ENCODE measurements at regions not wholly inside any gene's neighbourhood (a gene's known extent, or its start where the extent isn't known, plus 50 kb on each side); places are given as distances from the start of the nearest gene placed in this dataset.

GRCh38 chr1:235025422-235025984, 103.1 kb downstream of the TOMM20 start:
- no peak for DNase-seq

GRCh38 chr1:235024711-235025421, 103.8 kb downstream of the TOMM20 start:
- DNase-seq: no peak

- DNase-seq: no peak
Observed at GRCh38 chr1:235023711-235024439, 104.8 kb downstream of the TOMM20 start.

- DNase-seq: no peak
Observed at GRCh38 chr1:235022981-235023710, 105.5 kb downstream of the TOMM20 start.

- DNase-seq: no peak
Observed at GRCh38 chr1:235022341-235022980, 106.2 kb downstream of the TOMM20 start.

GRCh38 chr1:235021815-235022214, 106.8 kb downstream of the TOMM20 start:
- DNase-seq: no peak

- no peak for DNase-seq
Observed at GRCh38 chr1:235021321-235021720, 107.3 kb downstream of the TOMM20 start.

- DNase-seq: no peak
Observed at GRCh38 chr1:235019961-235020360, 108.7 kb downstream of the TOMM20 start.

DNA sequence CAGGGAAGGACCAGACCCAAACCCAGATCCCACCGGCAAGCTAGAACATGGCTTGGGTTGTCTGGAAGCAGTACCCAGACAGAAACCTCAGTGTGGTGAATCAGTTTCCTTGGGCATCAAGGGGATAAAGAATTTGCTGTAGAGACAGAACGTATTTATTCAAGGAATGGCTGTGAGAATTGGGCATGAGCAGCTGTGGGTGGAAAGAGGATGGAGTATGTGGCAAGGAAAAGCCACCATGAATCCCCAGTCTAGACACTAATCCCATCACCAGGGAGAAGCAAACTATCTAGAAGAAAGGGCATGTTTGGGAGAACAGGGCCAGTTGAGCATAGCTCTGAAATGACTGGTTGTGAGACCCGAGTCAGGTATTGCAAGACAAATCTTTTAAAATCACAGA, 109.2 kb downstream of the TOMM20 start:
- DNase-seq: no peak

DNA sequence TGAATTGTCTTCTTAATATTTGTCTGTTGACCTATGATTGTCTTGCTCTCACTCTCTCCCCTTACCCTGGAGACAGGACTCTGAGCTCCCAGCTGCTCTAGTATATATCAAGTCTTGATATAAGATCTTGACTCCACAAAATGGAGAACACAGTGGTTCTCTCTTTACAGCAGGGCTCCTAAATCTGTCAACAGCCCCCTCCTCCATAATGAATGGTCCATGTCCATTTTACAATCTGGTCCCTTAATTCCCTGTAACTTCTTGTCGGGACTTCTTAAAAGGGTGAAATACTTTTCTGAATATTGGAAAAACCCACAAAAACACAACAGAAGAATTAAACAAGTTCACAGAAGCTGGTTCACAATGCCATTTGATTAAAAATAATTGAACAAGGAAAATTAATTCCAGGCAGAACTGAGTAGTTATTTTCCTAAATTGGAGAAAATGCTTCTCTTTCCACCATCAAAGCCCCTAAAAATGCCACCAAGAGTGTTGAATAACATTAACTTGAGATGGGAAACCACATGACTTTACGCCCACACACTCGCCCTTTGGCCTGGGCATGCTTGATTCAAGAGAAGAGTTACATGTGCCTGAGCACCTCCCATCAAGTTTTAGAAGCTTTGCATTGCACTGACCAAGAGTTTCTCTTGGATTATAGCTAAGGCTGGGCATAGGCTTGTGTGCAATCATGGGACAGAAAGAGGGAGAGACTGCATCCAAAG, 109.8 kb downstream of the TOMM20 start:
- DNase-seq: no peak

GRCh38 chr1:235018161-235018560, 110.5 kb downstream of the TOMM20 start:
- no peak for DNase-seq

DNA sequence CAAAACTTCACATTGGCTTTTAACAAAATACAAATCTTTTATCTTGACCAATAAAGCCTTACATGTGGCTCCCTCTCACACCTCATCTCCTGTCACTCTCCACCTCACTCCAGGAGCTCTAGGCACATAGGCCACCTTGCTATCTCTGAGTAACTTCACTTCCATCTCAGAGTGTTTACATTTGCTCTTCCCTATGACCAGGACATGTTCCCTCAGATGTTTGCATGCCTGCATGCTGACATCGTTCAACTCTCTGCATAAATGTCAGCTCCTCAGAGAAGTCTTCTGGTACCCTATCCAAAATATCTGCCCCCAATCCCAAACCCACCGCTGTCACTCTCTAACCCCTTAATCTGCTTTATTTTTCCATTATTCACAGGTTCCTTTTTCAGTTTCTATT, 110.9 kb downstream of the TOMM20 start:
- DNase-seq: no peak

DNA sequence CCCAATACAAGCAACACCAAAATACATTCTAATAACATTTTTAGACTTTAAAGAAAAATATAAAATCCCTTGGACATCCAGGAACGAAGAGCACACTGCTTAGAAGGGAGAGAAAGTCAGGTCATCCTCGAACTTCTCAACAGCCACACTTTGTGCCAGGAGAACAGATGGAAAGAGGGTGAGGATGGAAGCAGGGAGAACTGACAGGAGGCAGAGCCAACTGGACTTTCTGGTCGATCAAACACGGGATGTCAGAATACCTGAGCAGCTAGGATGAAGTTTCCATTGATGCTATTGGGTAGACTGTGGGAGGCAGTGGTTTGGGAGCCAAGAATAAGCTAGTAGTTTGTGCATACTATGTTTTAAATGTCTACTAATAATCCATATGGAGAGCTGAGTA, 111.4 kb downstream of the TOMM20 start:
- no peak for DNase-seq

- DNase-seq: no peak
Observed at GRCh38 chr1:235015291-235015985, 113.2 kb downstream of the TOMM20 start.

GRCh38 chr1:235014756-235015155, 113.9 kb downstream of the TOMM20 start:
- DNase-seq: no peak

- no peak for DNase-seq
Observed at GRCh38 chr1:235013512-235013911, 115.1 kb downstream of the TOMM20 start.

DNA sequence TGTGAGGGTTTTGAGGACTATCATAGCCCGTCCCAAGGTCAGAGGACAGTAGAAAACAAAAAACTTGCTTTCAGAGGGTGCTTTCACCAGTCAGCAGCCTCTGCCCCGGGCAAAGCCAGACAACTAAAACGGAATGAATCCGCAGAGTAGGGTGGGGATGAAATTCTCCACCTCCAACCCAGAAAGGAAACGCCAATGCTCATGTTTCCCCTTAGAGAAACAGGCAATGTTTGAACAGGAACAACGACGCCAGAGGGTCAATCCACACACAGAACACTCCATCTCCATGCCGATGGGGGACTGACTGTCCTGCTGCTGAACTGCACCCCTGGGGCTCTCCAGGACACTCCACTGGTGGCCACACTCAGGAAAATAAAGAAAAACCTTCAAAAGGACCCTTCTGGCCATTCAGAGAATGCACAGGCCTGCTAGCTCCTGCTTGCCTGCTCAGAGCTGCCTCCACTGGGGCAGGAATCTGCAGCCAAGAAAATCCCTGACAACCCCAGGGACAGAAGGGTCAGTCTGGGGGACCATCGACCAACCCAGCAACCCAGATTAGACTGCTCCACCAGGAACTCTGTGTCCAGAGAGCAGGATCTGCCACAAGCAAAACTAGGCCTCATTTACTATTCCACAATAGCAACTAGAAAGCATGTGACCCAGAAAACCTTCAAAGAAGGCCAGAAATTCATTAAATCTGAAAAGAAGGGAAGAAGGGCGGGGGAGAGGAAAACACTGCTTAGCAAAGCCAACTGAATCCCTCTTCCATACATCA, 116.0 kb downstream of the TOMM20 start:
- DNase-seq: no peak

DNA sequence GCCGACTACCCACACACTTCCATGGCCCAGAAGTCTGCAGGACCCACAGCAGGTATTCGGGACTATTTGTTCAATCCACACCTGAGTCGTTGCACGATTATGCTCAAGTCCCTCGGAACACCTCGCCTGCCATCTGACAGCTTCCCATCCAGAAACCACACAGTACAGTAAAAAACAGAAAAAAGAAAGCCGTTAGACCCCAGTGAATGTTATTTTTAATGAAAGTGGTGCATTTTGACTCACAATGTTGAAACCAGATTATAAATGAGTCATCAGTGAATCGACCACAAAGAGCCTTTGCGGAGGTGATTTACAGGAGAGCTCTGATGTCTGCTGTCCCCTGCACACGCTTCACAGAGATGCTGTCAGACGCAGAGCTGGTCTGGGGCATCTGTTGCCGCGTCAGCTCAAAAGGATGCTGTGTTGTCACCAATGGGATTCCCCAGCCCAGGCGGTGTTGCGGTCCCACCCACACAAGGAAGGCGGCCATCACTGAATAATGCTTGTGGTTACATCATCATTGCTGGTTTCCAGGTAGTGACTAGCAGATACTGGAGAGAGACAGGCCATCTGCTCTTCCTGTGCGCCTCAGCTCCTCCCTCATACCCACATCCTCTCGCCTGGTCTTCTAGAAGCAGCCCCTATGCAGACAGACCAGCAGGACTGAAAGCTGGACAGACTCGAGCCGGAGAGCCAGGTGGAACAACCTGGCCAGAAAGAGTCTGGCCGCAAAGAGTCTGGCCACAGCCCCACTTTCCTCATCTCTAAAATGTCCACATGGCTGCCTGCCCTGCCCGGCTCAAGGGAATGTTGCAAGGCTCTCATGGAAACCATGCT, 116.8 kb downstream of the TOMM20 start:
- DNase-seq: no peak

GRCh38 chr1:235011064-235011598, 117.5 kb downstream of the TOMM20 start:
- no peak for DNase-seq

Measured in DMS79 (cell line).